SK-N-MC (cell line): ENCODE measurements at regions not wholly inside any gene's neighbourhood (a gene's known extent, or its start where the extent isn't known, plus 50 kb on each side); places are given as distances from the start of the nearest gene placed in this dataset.

Experiments
- EZH2 ChIP-seq: fragments of 200-600 bp; sonication (generic); IDR thresholded peaks from one replicate; pipeline ENCODE4 v1.6.1; 2017; ENCODE audit warnings: antibody characterized with exemption
- FOXP2 ChIP-seq: optimal IDR thresholded peaks from 2 replicates; pipeline ENCODE3; 2011; ENCODE audit warnings: mild to moderate bottlenecking, moderate library complexity; ENCODE audit not compliant: insufficient read depth; ENCODE audit errors: extremely low read length, control extremely low read depth
- POLR2AphosphoS5 ChIP-seq: IDR thresholded peaks from 2 replicates; pipeline ENCODE4 v1.6.1; 2012; ENCODE audit warnings: mild to moderate bottlenecking, low read depth, low read length, borderline replicate concordance

GRCh38 chr1:233453433-233454200 is 126.1 kb downstream of the MAP3K21 start:
- TF ChIP-seq EZH2 (no peak), POLR2AphosphoS5 (no peak), FOXP2 (no peak)
